ENCODE measurements at regions not wholly inside any gene's neighbourhood (a gene's known extent, or its start where the extent isn't known, plus 50 kb on each side); places are given as distances from the start of the nearest gene placed in this dataset.

DNA sequence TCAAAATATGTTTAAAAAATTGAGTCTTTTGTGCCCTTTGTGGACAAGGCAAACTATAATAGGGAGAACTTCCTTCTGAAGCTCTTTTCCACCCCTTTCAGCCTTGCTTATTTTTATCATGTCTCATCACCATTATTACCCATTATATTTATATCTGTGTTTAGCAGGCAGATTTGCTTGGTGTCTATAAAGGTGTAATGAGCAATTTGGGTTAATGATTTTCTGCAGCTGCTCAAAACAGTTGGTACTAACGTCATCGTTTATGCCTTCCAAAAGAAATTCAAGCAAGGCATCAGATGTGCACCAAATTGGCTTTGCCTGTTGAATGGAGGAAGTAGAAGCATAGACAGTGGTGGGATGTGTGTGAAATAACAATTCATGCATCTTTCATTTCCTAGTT lies 483.7 kb upstream of the SGO1 start:
- TF ChIP-seq ZBTB7A (tag by site-specific recombination; IDR thresholded peaks at IDR 0.05; ENCODE audit: low read depth) (no peak), ZNF610 (tag by site-specific recombination; IDR thresholded peaks at IDR 0.05; ENCODE audit: borderline replicate concordance) (no peak), SP7 (tag by site-specific recombination; IDR thresholded peaks at IDR 0.05) (no peak), RBAK (tag by site-specific recombination; IDR thresholded peaks at IDR 0.05) (no peak), CTCF (tag by site-specific recombination; IDR thresholded peaks at IDR 0.05) (no peak), ZBTB20 (tag by site-specific recombination; IDR thresholded peaks at IDR 0.05) (no peak)
